HepG2 (cell line): ENCODE measurements at regions not wholly inside any gene's neighbourhood (a gene's known extent, or its start where the extent isn't known, plus 50 kb on each side); places are given as distances from the start of the nearest gene placed in this dataset.

ENCODE experiments used
- GABPA ChIP-seq, 2 experiments: IDR thresholded peaks; 2 replicates each; pipeline ENCODE4 v1.6.1; 2011 to 2016; ENCODE audit warnings: low read depth in 2 of 2, low read length in 1 of 2, missing biosample characterization in 1 of 2, missing genetic modification characterization in 1 of 2
- HNF4G ChIP-seq, 2 experiments: sonication (generic) in 1 of 2; formaldehyde crosslinking in 1 of 2; IDR thresholded peaks; 2 replicates each; pipeline versions ENCODE4 v1.4.0 to v1.6.1; 2011 to 2020; ENCODE audit warnings: borderline replicate concordance in 2 of 2, low read depth in 2 of 2, mild to moderate bottlenecking in 2 of 2, low read length in 1 of 2, missing genetic modification reagents in 1 of 2, moderate library complexity in 1 of 2
- HNRNPH1 ChIP-seq: fragments of 200-400 bp; formaldehyde crosslinking; optimal IDR thresholded peaks from 2 replicates; pipeline ENCODE3; 2017; ENCODE audit warnings: mild to moderate bottlenecking, low read depth, low read length
- MTA1 ChIP-seq: sonication (generic); formaldehyde crosslinking; IDR thresholded peaks from 2 replicates; pipeline ENCODE4 v1.4.0; 2020; ENCODE audit warnings: missing genetic modification reagents, mild to moderate bottlenecking, borderline replicate concordance
- POLR2AphosphoS5 ChIP-seq: IDR thresholded peaks from 2 replicates; pipeline ENCODE4 v1.6.1; 2012; ENCODE audit warnings: low read depth, low read length
- TRIM24 ChIP-seq: sonication (generic); formaldehyde crosslinking; IDR thresholded peaks from 2 replicates; pipeline ENCODE4 v1.8.0; 2022; ENCODE audit warnings: mild to moderate bottlenecking, missing genetic modification reagents
- ZFP1 ChIP-seq: IDR thresholded peaks from 2 replicates; pipeline ENCODE4 v1.6.1; 2016

- TF ChIP-seq ZFP1 (CRISPR knock-in tag) (no peak), MTA1 (CRISPR knock-in tag) (no peak), HNF4G (IDR thresholded peaks at IDR 0.05; ENCODE audit: borderline replicate concordance, low read depth, low read length) (no peak), HNF4G (CRISPR knock-in tag; IDR thresholded peaks at IDR 0.05; ENCODE audit: borderline replicate concordance, low read depth) (no peak), GABPA (IDR thresholded peaks at IDR 0.05; ENCODE audit: low read depth, low read length) (no peak), GABPA (CRISPR knock-in tag; IDR thresholded peaks at IDR 0.05; ENCODE audit: low read depth) (no peak), POLR2AphosphoS5 (no peak), TRIM24 (CRISPR knock-in tag) (no peak), HNRNPH1 (no peak)
Observed at GRCh38 chr18:25614168-25614567, 262.2 kb upstream of the ZNF521 start.
